GM23338 (cell line): ENCODE measurements at regions not wholly inside any gene's neighbourhood (a gene's known extent, or its start where the extent isn't known, plus 50 kb on each side); places are given as distances from the start of the nearest gene placed in this dataset.

Source experiments
- ATAC-seq: fragments of 200-7000 bp; cut with Tn5 transposase; 3 replicates; pipeline ENCODE4 v1.9.1; 2020
- DNase-seq: peaks from one replicate; pipeline ENCODE4 v3.0.0-alpha.2; 2015; ENCODE audit warnings: low spot score
- H2AFZ ChIP-seq: fragments of 200-600 bp; sonication (generic); 2 replicates; pipeline ENCODE4 v1.8.0; 2016; ENCODE audit warnings: antibody characterized with exemption, mild to moderate bottlenecking, moderate library complexity
- H3F3A ChIP-seq: fragments of 200-600 bp; sonication (generic); replicated peaks from 2 replicates; pipeline ENCODE4 v1.8.0; 2017; ENCODE audit warnings: antibody characterized with exemption, mixed run types, low read depth
- H3K27ac ChIP-seq: fragments of 200-600 bp; sonication (generic); 2 replicates; pipeline ENCODE4 v1.6.1; 2016; ENCODE audit warnings: low read depth
- H3K27me3 ChIP-seq: fragments of 200-600 bp; sonication (generic); 2 replicates; pipeline ENCODE4 v1.8.0; 2016; ENCODE audit warnings: mild to moderate bottlenecking, mixed run types, moderate library complexity; ENCODE audit not compliant: insufficient read depth
- H3K36me3 ChIP-seq: fragments of 200-600 bp; sonication (generic); 2 replicates; pipeline ENCODE4 v1.8.0; 2016; ENCODE audit warnings: mild to moderate bottlenecking; ENCODE audit not compliant: insufficient read depth
- H3K4me1 ChIP-seq: fragments of 200-600 bp; sonication (generic); 2 replicates; pipeline ENCODE4 v1.8.0; 2016; ENCODE audit warnings: mild to moderate bottlenecking, moderate library complexity; ENCODE audit not compliant: insufficient read depth
- H3K4me2 ChIP-seq: fragments of 200-600 bp; sonication (generic); 2 replicates; pipeline ENCODE4 v1.7.1; 2017; ENCODE audit warnings: mixed run types
- H3K4me3 ChIP-seq: fragments of 200-600 bp; sonication (generic); 2 replicates; pipeline ENCODE4 v1.6.1; 2016; ENCODE audit warnings: mixed run types
- H3K79me2 ChIP-seq: fragments of 200-600 bp; sonication (generic); replicated peaks from 2 replicates; pipeline ENCODE4 v1.8.0; 2017; ENCODE audit warnings: mild to moderate bottlenecking; ENCODE audit not compliant: insufficient read depth
- H3K9me2 ChIP-seq: fragments of 200-600 bp; sonication (generic); 2 replicates; pipeline ENCODE4 v1.8.0; 2017; ENCODE audit not compliant: insufficient read depth
- H4K20me1 ChIP-seq: fragments of 200-600 bp; sonication (generic); replicated peaks from 2 replicates; pipeline ENCODE4 v1.8.0; 2017; ENCODE audit warnings: mild to moderate bottlenecking; ENCODE audit not compliant: insufficient read depth
- H3K27ac Mint-ChIP-seq: 2 replicates; pipeline ENCODE4 v1.8.0; 2020; ENCODE audit warnings: inconsistent platforms, mild to moderate bottlenecking, moderate library complexity, mixed read lengths
- H3K27me3 Mint-ChIP-seq: 3 replicates; pipeline ENCODE4 v1.8.0; 2022; ENCODE audit warnings: low read depth, mild to moderate bottlenecking, moderate library complexity, mixed read lengths, inconsistent platforms; ENCODE audit not compliant: insufficient read depth, poor library complexity
- H3K36me3 Mint-ChIP-seq: 3 replicates; pipeline ENCODE4 v1.8.0; 2021; ENCODE audit warnings: low read depth, mild to moderate bottlenecking, inconsistent platforms, moderate library complexity, mixed read lengths
- H3K4me1 Mint-ChIP-seq: 3 replicates; pipeline ENCODE4 v1.8.0; 2020; ENCODE audit warnings: mild to moderate bottlenecking, inconsistent platforms, mixed read lengths
- H3K4me3 Mint-ChIP-seq: 3 replicates; pipeline ENCODE4 v1.8.0; 2021; ENCODE audit warnings: moderate library complexity, mild to moderate bottlenecking, inconsistent platforms, mixed read lengths
- H3K9me3 Mint-ChIP-seq: 3 replicates; pipeline ENCODE4 v1.8.0; 2020; ENCODE audit warnings: moderate library complexity, mild to moderate bottlenecking, inconsistent platforms, mixed read lengths
- CREB1 ChIP-seq: fragments of 250-450 bp; sonication (Bioruptor Pico); IDR thresholded peaks from 2 replicates; pipeline ENCODE4 v1.5.0; 2020; ENCODE audit warnings: low read depth, mild to moderate bottlenecking, moderate library complexity
- ETS1 ChIP-seq: IDR thresholded peaks from 2 replicates; pipeline ENCODE4 v1.6.1; 2016; ENCODE audit warnings: antibody characterized with exemption
- EZH2 ChIP-seq: fragments of 200-600 bp; sonication (generic); IDR thresholded peaks from one replicate; pipeline ENCODE4 v1.8.0; 2017; ENCODE audit warnings: antibody characterized with exemption, mild to moderate bottlenecking, low read depth; ENCODE audit not compliant: unreplicated experiment
- EZH2phosphoT487 ChIP-seq: fragments of 200-600 bp; sonication (generic); IDR thresholded peaks from one replicate; pipeline ENCODE4 v1.8.1; 2018; ENCODE audit warnings: antibody characterized with exemption; ENCODE audit not compliant: unreplicated experiment
- JUNB ChIP-seq: IDR thresholded peaks from one replicate; pipeline ENCODE4 v1.6.1; 2016; ENCODE audit warnings: antibody characterized with exemption; ENCODE audit not compliant: unreplicated experiment
- NANOG ChIP-seq: IDR thresholded peaks from 2 replicates; pipeline ENCODE4 v1.6.1; 2016; ENCODE audit warnings: antibody characterized with exemption, borderline replicate concordance
- POLR2AphosphoS5 ChIP-seq: IDR thresholded peaks from 2 replicates; pipeline ENCODE4 v1.6.1; 2016; ENCODE audit warnings: antibody characterized with exemption, low read depth
- STAT1 ChIP-seq: IDR thresholded peaks from one replicate; pipeline ENCODE4 v1.6.1; 2016; ENCODE audit warnings: antibody characterized with exemption; ENCODE audit not compliant: unreplicated experiment
- ZNF114 ChIP-seq: fragments of 250-450 bp; sonication (Bioruptor Pico); IDR thresholded peaks from 2 replicates; pipeline ENCODE4 v1.5.0; 2020; ENCODE audit warnings: mild to moderate bottlenecking, moderate library complexity
- ZNF331 ChIP-seq: fragments of 250-450 bp; sonication (Bioruptor Pico); IDR thresholded peaks from 2 replicates; pipeline ENCODE4 v1.5.0; 2020; ENCODE audit warnings: low read depth, mild to moderate bottlenecking, moderate library complexity
- TF ChIP-seq, protein P1 (sequence below): fragments of 250-450 bp; sonication (Bioruptor Pico); IDR thresholded peaks from 2 replicates; pipeline ENCODE4 v1.5.0; 2020; ENCODE audit warnings: mild to moderate bottlenecking, moderate library complexity

DNA sequence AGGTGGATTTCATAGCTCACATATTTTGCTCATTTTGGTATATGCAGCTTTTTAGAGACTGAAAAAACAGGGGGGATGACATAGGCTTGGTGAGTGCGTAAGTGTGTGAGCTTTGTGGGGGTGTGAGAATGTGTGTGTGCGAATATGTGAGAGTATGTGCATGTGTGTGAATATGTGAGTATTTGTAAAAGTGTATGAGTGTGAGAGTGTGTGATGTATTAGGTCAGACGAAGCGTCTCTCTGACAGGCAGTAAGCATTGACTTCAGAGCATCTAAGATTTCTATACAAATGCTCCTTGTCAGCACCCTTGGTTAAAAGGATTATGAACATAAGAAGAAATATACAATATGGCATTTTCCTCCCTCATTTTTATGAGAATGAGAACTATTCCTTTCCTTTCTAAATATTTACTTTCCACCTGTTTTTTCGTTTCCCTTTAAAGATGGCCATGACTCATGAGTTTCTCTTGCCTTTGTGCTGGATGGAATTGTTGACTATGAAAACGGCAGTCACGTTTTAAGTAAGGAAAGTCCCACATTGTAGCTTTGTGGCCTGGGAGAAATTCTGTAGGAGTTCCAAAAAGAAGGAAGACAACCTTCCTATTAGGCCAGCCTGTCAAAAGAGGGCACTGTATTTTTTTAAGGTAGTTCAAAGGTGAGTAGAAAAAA lies 276.4 kb downstream of the FOXL1 start (continued):
- no peak for TF ChIP-seq JUNB
- TF ChIP-seq CREB1 (CRISPR knock-in tag) = no peak
- no peak for TF ChIP-seq ZNF331 (CRISPR knock-in tag)
- TF ChIP-seq STAT1 = no peak
- no peak for TF ChIP-seq ZNF114 (CRISPR knock-in tag)
- TF ChIP-seq POLR2AphosphoS5 = no peak

- Mint-ChIP-seq H3K36me3 (no peaks in the 10 kb centered on the region), H3K27me3 (no peaks in the 10 kb centered on the region), H3K9me3 (no peaks in the 10 kb centered on the region; the same call in 2 of the 3 replicates), H3K27ac (no peak overlapping the region), H3K4me3 (no peak overlapping the region), H3K4me1 (no peaks in the 10 kb centered on the region)
- Histone ChIP-seq H3K4me2 (no peak overlapping the region), H3K9me2 (peaks cover 16% of the 10 kb centered on the region), H3K4me3 (no peak overlapping the region), H2AFZ (no peak overlapping the region), H3K27me3 (no peaks in the 10 kb centered on the region), H3K27ac (no peak overlapping the region), H3K4me1 (no peaks in the 10 kb centered on the region), H4K20me1 (no peaks in the 10 kb centered on the region), H3F3A (no peaks in the 10 kb centered on the region), H3K36me3 (no peaks in the 10 kb centered on the region), H3K79me2 (no peaks in the 10 kb centered on the region)
- ATAC-seq (no peak), DNase-seq (no peak)
- TF ChIP-seq STAT1 (no peak), ZNF331 (CRISPR knock-in tag) (no peak), ETS1 (no peak), NANOG (no peak), EZH2phosphoT487 (no peak), EZH2 (no peak)
- TF ChIP-seq, protein P1, sequence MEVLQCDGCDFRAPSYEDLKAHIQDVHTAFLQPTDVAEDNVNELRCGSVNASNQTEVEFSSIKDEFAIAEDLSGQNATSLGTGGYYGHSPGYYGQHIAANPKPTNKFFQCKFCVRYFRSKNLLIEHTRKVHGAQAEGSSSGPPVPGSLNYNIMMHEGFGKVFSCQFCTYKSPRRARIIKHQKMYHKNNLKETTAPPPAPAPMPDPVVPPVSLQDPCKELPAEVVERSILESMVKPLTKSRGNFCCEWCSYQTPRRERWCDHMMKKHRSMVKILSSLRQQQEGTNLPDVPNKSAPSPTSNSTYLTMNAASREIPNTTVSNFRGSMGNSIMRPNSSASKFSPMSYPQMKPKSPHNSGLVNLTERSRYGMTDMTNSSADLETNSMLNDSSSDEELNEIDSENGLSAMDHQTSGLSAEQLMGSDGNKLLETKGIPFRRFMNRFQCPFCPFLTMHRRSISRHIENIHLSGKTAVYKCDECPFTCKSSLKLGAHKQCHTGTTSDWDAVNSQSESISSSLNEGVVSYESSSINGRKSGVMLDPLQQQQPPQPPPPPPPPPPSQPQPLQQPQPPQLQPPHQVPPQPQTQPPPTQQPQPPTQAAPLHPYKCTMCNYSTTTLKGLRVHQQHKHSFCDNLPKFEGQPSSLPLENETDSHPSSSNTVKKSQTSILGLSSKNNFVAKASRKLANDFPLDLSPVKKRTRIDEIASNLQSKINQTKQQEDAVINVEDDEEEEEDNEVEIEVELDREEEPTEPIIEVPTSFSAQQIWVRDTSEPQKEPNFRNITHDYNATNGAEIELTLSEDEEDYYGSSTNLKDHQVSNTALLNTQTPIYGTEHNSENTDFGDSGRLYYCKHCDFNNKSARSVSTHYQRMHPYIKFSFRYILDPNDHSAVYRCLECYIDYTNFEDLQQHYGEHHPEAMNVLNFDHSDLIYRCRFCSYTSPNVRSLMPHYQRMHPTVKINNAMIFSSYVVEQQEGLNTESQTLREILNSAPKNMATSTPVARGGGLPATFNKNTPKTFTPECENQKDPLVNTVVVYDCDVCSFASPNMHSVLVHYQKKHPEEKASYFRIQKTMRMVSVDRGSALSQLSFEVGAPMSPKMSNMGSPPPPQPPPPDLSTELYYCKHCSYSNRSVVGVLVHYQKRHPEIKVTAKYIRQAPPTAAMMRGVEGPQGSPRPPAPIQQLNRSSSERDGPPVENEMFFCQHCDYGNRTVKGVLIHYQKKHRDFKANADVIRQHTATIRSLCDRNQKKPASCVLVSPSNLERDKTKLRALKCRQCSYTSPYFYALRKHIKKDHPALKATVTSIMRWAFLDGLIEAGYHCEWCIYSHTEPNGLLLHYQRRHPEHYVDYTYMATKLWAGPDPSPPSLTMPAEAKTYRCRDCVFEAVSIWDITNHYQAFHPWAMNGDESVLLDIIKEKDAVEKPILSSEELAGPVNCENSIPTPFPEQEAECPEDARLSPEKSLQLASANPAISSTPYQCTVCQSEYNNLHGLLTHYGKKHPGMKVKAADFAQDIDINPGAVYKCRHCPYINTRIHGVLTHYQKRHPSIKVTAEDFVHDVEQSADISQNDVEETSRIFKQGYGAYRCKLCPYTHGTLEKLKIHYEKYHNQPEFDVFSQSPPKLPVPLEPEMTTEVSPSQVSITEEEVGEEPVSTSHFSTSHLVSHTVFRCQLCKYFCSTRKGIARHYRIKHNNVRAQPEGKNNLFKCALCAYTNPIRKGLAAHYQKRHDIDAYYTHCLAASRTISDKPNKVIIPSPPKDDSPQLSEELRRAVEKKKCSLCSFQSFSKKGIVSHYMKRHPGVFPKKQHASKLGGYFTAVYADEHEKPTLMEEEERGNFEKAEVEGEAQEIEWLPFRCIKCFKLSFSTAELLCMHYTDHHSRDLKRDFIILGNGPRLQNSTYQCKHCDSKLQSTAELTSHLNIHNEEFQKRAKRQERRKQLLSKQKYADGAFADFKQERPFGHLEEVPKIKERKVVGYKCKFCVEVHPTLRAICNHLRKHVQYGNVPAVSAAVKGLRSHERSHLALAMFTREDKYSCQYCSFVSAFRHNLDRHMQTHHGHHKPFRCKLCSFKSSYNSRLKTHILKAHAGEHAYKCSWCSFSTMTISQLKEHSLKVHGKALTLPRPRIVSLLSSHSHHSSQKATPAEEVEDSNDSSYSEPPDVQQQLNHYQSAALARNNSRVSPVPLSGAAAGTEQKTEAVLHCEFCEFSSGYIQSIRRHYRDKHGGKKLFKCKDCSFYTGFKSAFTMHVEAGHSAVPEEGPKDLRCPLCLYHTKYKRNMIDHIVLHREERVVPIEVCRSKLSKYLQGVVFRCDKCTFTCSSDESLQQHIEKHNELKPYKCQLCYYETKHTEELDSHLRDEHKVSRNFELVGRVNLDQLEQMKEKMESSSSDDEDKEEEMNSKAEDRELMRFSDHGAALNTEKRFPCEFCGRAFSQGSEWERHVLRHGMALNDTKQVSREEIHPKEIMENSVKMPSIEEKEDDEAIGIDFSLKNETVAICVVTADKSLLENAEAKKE (CRISPR knock-in tag) = no peak
Observed at GRCh38 chr16:86856946-86857586, 278.7 kb downstream of the FOXL1 start.
